Stimulated activated CD4-positive, alpha-beta T cell treated with anti-CD3 and anti-CD28 coated beads, Interleukin-4, amount 100 ng/mL, for 1 hour (primary cell): ENCODE measurements at regions not wholly inside any gene's neighbourhood (a gene's known extent, or its start where the extent isn't known, plus 50 kb on each side); places are given as distances from the start of the nearest gene placed in this dataset.

Source experiments
- DNase-seq: peaks from one replicate; pipeline ENCODE4 v3.0.0-alpha.2; 2020

GRCh38 chr20:60729135-60729900, 522.7 kb upstream of the CDH4 start:
- no peak for DNase-seq

- DNase-seq = no peak
Observed at GRCh38 chr20:60732322-60732721, 519.7 kb upstream of the CDH4 start.

- DNase-seq = no peak
Observed at GRCh38 chr20:60748086-60748485, 504.0 kb upstream of the CDH4 start.

- no peak for DNase-seq
Observed at GRCh38 chr20:60749804-60750602, 502.1 kb upstream of the CDH4 start.

- no peak for DNase-seq
Observed at GRCh38 chr20:60750909-60751308, 501.2 kb upstream of the CDH4 start.

- DNase-seq = no peak
Observed at GRCh38 chr20:60751826-60752225, 500.2 kb upstream of the CDH4 start.

- DNase-seq = no peak
Observed at GRCh38 chr20:60752741-60753420, 499.2 kb upstream of the CDH4 start.

- DNase-seq = no peak
Observed at GRCh38 chr20:60754856-60755255, 497.2 kb upstream of the CDH4 start.

- no peak for DNase-seq
Observed at GRCh38 chr20:60759651-60760050, 492.4 kb upstream of the CDH4 start.

- DNase-seq = no peak
Observed at GRCh38 chr20:60760256-60761000, 491.6 kb upstream of the CDH4 start.

GRCh38 chr20:60761056-60761455, 491.0 kb upstream of the CDH4 start:
- DNase-seq = no peak

- no peak for DNase-seq
Observed at GRCh38 chr20:60762386-60762785, 489.7 kb upstream of the CDH4 start.

GRCh38 chr20:60764328-60764727, 487.7 kb upstream of the CDH4 start:
- DNase-seq = no peak

- DNase-seq = no peak
Observed at GRCh38 chr20:60764771-60765170, 487.3 kb upstream of the CDH4 start.

GRCh38 chr20:60765821-60766403, 486.1 kb upstream of the CDH4 start:
- no peak for DNase-seq

GRCh38 chr20:60768216-60768615, 483.8 kb upstream of the CDH4 start:
- no peak for DNase-seq

GRCh38 chr20:60780388-60781025, 471.6 kb upstream of the CDH4 start:
- DNase-seq = no peak

- DNase-seq = no peak
Observed at GRCh38 chr20:60782959-60783625, 469.0 kb upstream of the CDH4 start.

- DNase-seq = no peak
Observed at GRCh38 chr20:60785301-60785700, 466.8 kb upstream of the CDH4 start.

- no peak for DNase-seq
Observed at GRCh38 chr20:60785785-60786184, 466.3 kb upstream of the CDH4 start.

GRCh38 chr20:60786686-60787217, 465.3 kb upstream of the CDH4 start:
- DNase-seq = no peak
